ENCODE measurements at regions not wholly inside any gene's neighbourhood (a gene's known extent, or its start where the extent isn't known, plus 50 kb on each side); places are given as distances from the start of the nearest gene placed in this dataset.
"Not testable (repeated sequence)": the region's sequence is repeated elsewhere in the genome, so short reads cannot be mapped to it uniquely, and the experiment has no call there.

DNA sequence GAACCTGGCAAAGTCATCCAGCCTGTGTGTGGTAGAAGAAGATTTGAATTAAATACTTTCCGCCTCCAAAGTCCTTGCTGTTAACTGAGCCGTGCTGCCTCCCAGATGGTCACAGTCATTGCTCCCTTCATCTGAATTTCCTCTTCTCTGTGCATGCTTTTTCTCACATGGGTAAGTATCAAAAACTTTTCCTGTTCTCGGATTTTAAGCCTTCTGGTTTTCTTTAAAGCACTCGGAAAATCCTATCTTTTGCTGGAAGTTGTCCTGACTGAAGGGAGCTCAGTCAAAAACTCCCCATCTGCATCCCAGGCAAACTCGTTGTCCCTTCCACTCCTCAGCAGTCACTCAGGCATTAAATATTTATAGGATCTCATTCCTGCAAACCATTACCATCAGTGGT is 290.0 kb upstream of the PIK3R1 start:
- TF ChIP-seq OSR1 (CRISPR knock-in tag; IDR thresholded peaks at IDR 0.05) (no peak), ZNF565 (CRISPR knock-in tag; conservative IDR thresholded peaks at IDR 0.05; ENCODE audit: low read depth) (no peak), ZFP3 (CRISPR knock-in tag; IDR thresholded peaks at IDR 0.05) (no peak), ZC3H10 (CRISPR knock-in tag; IDR thresholded peaks at IDR 0.05) (no peak)
- TF ChIP-seq, protein P1, sequence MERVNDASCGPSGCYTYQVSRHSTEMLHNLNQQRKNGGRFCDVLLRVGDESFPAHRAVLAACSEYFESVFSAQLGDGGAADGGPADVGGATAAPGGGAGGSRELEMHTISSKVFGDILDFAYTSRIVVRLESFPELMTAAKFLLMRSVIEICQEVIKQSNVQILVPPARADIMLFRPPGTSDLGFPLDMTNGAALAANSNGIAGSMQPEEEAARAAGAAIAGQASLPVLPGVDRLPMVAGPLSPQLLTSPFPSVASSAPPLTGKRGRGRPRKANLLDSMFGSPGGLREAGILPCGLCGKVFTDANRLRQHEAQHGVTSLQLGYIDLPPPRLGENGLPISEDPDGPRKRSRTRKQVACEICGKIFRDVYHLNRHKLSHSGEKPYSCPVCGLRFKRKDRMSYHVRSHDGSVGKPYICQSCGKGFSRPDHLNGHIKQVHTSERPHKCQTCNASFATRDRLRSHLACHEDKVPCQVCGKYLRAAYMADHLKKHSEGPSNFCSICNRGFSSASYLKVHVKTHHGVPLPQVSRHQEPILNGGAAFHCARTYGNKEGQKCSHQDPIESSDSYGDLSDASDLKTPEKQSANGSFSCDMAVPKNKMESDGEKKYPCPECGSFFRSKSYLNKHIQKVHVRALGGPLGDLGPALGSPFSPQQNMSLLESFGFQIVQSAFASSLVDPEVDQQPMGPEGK (CRISPR knock-in tag; IDR thresholded peaks at IDR 0.05; ENCODE audit: borderline replicate concordance) = no peak
- ATAC-seq = no peak

DNA sequence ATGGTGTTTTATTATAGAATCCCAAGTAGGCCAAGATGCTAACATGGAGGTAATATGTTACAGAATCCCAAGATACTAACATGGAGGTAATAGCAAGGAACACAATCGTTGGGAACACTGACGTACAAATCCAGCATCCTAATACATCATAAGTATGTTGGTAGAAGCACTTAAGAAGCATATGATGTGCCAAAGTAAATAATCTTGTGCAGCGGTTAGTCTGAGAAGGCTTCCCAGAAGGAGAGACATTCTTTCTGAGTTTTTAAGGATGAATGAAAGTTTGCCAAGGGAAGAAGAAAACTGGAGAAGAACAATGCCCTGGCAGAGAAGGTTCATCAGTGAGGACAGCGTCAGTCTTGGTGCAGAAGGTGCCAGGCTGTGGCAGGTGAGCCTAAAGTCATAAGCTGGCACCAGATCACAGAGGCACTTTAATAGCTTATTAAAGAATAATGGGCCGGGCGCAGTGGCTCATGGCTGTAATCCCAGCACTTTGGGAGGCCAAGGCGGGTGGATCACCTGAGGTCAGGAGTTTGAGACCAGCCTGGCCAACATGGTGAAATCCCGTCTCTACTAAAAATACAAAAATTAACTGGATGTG is 294.5 kb upstream of the PIK3R1 start:
- no peak for ATAC-seq
- TF ChIP-seq ESRRG (CRISPR knock-in tag; IDR thresholded peaks at IDR 0.05) = no peak
- TF ChIP-seq, protein P1 (CRISPR knock-in tag; IDR thresholded peaks at IDR 0.05; ENCODE audit: borderline replicate concordance) = no peak

DNA sequence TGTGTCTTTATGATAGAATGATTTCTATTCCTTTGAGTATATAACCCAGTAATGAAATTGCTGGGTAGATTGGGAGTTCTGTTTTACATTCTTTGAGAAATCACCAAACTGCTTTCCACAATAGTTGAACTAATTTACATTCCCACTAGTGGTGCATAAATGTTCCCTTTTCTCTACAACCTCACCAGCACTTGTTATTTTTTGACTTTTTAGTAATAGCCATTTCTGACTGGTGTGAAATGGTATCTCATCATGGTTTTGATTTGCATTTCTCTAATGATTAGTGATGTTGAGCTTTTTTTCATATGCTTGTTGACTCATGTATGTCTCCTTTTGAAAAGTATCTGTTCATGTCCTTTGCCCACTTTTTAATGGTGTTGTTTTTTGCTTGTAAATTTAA is 296.0 kb upstream of the PIK3R1 start:
- not testable (repeated sequence) for ATAC-seq

DNA sequence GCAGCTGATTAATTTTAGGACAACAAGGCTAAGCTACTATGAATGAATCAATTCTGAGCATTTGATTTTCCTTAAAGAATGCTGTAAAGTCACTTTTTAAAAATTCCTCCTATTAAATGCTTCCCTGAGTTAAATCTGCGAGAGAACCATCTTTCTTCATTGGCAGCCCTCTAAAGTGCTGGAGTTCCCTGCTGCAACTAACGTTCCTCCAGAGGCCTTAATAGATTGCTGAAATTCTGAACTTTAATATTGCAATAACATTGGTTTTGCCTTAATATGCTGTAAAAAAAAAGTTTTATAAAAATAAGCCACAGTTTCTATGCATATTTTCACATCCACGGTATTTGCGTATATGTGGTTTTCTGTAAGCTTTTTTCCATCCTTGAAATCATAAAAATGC is 298.0 kb upstream of the PIK3R1 start:
- ATAC-seq = no peak
- TF ChIP-seq ZNF565 (CRISPR knock-in tag; conservative IDR thresholded peaks at IDR 0.05; ENCODE audit: low read depth) (no peak), CSDC2 (CRISPR knock-in tag; IDR thresholded peaks at IDR 0.05) (no peak), GLIS3 (CRISPR knock-in tag; IDR thresholded peaks at IDR 0.05) (no peak), SNAI2 (CRISPR knock-in tag; IDR thresholded peaks at IDR 0.05) (no peak), BACH2 (CRISPR knock-in tag; IDR thresholded peaks at IDR 0.05; ENCODE audit: borderline replicate concordance) (no peak), ESRRG (CRISPR knock-in tag; IDR thresholded peaks at IDR 0.05) (no peak), TCF4 (CRISPR knock-in tag; IDR thresholded peaks at IDR 0.05; ENCODE audit: borderline replicate concordance) (no peak), ZFP3 (CRISPR knock-in tag; IDR thresholded peaks at IDR 0.05) (no peak), PPARA (CRISPR knock-in tag; IDR thresholded peaks at IDR 0.05; ENCODE audit: borderline replicate concordance) (no peak), ZFP30 (CRISPR knock-in tag; IDR thresholded peaks at IDR 0.05) (no peak), ZNF8 (CRISPR knock-in tag; IDR thresholded peaks at IDR 0.05) (no peak), TOX (CRISPR knock-in tag; IDR thresholded peaks at IDR 0.05; ENCODE audit: borderline replicate concordance) (no peak), ZC3H10 (CRISPR knock-in tag; IDR thresholded peaks at IDR 0.05) (no peak), ISL1 (CRISPR knock-in tag; IDR thresholded peaks at IDR 0.05) (no peak), RARB (CRISPR knock-in tag; IDR thresholded peaks at IDR 0.05) (no peak), ARNTL (CRISPR knock-in tag; IDR thresholded peaks at IDR 0.05; ENCODE audit: borderline replicate concordance, low read depth) (no peak)
- TF ChIP-seq, protein P2, sequence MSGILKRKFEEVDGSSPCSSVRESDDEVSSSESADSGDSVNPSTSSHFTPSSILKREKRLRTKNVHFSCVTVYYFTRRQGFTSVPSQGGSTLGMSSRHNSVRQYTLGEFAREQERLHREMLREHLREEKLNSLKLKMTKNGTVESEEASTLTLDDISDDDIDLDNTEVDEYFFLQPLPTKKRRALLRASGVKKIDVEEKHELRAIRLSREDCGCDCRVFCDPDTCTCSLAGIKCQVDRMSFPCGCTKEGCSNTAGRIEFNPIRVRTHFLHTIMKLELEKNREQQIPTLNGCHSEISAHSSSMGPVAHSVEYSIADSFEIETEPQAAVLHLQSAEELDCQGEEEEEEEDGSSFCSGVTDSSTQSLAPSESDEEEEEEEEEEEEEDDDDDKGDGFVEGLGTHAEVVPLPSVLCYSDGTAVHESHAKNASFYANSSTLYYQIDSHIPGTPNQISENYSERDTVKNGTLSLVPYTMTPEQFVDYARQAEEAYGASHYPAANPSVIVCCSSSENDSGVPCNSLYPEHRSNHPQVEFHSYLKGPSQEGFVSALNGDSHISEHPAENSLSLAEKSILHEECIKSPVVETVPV (CRISPR knock-in tag; IDR thresholded peaks at IDR 0.05) = no peak
- TF ChIP-seq, protein P3, sequence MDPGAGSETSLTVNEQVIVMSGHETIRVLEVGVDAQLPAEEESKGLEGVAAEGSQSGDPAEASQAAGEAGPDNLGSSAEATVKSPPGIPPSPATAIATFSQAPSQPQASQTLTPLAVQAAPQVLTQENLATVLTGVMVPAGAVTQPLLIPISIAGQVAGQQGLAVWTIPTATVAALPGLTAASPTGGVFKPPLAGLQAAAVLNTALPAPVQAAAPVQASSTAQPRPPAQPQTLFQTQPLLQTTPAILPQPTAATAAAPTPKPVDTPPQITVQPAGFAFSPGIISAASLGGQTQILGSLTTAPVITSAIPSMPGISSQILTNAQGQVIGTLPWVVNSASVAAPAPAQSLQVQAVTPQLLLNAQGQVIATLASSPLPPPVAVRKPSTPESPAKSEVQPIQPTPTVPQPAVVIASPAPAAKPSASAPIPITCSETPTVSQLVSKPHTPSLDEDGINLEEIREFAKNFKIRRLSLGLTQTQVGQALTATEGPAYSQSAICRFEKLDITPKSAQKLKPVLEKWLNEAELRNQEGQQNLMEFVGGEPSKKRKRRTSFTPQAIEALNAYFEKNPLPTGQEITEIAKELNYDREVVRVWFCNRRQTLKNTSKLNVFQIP (CRISPR knock-in tag; IDR thresholded peaks at IDR 0.05; ENCODE audit: borderline replicate concordance, low read depth) = no peak
- TF ChIP-seq, protein P4, sequence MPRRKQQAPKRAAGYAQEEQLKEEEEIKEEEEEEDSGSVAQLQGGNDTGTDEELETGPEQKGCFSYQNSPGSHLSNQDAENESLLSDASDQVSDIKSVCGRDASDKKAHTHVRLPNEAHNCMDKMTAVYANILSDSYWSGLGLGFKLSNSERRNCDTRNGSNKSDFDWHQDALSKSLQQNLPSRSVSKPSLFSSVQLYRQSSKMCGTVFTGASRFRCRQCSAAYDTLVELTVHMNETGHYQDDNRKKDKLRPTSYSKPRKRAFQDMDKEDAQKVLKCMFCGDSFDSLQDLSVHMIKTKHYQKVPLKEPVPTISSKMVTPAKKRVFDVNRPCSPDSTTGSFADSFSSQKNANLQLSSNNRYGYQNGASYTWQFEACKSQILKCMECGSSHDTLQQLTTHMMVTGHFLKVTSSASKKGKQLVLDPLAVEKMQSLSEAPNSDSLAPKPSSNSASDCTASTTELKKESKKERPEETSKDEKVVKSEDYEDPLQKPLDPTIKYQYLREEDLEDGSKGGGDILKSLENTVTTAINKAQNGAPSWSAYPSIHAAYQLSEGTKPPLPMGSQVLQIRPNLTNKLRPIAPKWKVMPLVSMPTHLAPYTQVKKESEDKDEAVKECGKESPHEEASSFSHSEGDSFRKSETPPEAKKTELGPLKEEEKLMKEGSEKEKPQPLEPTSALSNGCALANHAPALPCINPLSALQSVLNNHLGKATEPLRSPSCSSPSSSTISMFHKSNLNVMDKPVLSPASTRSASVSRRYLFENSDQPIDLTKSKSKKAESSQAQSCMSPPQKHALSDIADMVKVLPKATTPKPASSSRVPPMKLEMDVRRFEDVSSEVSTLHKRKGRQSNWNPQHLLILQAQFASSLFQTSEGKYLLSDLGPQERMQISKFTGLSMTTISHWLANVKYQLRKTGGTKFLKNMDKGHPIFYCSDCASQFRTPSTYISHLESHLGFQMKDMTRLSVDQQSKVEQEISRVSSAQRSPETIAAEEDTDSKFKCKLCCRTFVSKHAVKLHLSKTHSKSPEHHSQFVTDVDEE (CRISPR knock-in tag; IDR thresholded peaks at IDR 0.05) = no peak
- TF ChIP-seq, protein P5, sequence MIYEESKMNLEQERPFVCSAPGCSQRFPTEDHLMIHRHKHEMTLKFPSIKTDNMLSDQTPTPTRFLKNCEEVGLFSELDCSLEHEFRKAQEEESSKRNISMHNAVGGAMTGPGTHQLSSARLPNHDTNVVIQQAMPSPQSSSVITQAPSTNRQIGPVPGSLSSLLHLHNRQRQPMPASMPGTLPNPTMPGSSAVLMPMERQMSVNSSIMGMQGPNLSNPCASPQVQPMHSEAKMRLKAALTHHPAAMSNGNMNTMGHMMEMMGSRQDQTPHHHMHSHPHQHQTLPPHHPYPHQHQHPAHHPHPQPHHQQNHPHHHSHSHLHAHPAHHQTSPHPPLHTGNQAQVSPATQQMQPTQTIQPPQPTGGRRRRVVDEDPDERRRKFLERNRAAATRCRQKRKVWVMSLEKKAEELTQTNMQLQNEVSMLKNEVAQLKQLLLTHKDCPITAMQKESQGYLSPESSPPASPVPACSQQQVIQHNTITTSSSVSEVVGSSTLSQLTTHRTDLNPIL (CRISPR knock-in tag; IDR thresholded peaks at IDR 0.05; ENCODE audit: low read depth) = no peak

All from SK-N-SH treated with all-trans-retinoic acid at 6 μM for 48 hours (cell line).